Suppressor macrophage treated with lipopolysaccharide for 4 hours (primary cell): ENCODE measurements at regions not wholly inside any gene's neighbourhood (a gene's known extent, or its start where the extent isn't known, plus 50 kb on each side); places are given as distances from the start of the nearest gene placed in this dataset.
"Not testable (repeated sequence)": the region's sequence is repeated elsewhere in the genome, so short reads cannot be mapped to it uniquely, and the experiment has no call there.

Experiments used
- DNase-seq: peaks from one replicate; pipeline ENCODE4 v3.0.0-alpha.2; 2020

- DNase-seq: no peak
These were observed 100.1 kb upstream of the ATXN3L start for GRCh38 chrX:13419918-13420317.

GRCh38 chrX:13419276-13419675 lies 99.4 kb upstream of the ATXN3L start:
- no peak for DNase-seq

GRCh38 chrX:13418126-13419097 lies 98.6 kb upstream of the ATXN3L start:
- peak; percentile 9 for DNase-seq

- DNase-seq: no peak
These were observed 95.7 kb upstream of the ATXN3L start for GRCh38 chrX:13415509-13415908.

GRCh38 chrX:13414006-13414647 lies 94.3 kb upstream of the ATXN3L start:
- no peak for DNase-seq

GRCh38 chrX:13412208-13412600 lies 92.4 kb upstream of the ATXN3L start:
- DNase-seq: no peak

- no peak for DNase-seq
These were observed 91.8 kb upstream of the ATXN3L start for GRCh38 chrX:13411496-13412207.

GRCh38 chrX:13408599-13408998 lies 88.7 kb upstream of the ATXN3L start:
- not testable (repeated sequence) for DNase-seq

GRCh38 chrX:13404777-13405176 lies 84.9 kb upstream of the ATXN3L start:
- not testable (repeated sequence) for DNase-seq

- no peak for DNase-seq
These were observed 84.5 kb upstream of the ATXN3L start for GRCh38 chrX:13404364-13404763.

GRCh38 chrX:13401724-13402123 lies 81.9 kb upstream of the ATXN3L start:
- no peak for DNase-seq

- no peak for DNase-seq
These were observed 79.0 kb upstream of the ATXN3L start for GRCh38 chrX:13398839-13399238.

- peak; percentile 13 for DNase-seq
These were observed 78.3 kb upstream of the ATXN3L start for GRCh38 chrX:13397878-13398818.

- DNase-seq: no peak
These were observed 77.1 kb upstream of the ATXN3L start for GRCh38 chrX:13396924-13397323.

GRCh38 chrX:13389501-13389900 lies 69.6 kb upstream of the ATXN3L start:
- DNase-seq: no peak

GRCh38 chrX:13387666-13388494 lies 68.0 kb upstream of the ATXN3L start:
- peak; percentile 79 for DNase-seq

- no peak for DNase-seq
These were observed 66.8 kb upstream of the ATXN3L start for GRCh38 chrX:13386636-13387035.

- no peak for DNase-seq
These were observed 66.2 kb upstream of the ATXN3L start for GRCh38 chrX:13386092-13386491.

GRCh38 chrX:13383907-13384306 lies 64.1 kb upstream of the ATXN3L start:
- DNase-seq: no peak

- no peak for DNase-seq
These were observed 61.7 kb upstream of the ATXN3L start for GRCh38 chrX:13381514-13381913.

- peak; percentile 45 for DNase-seq
These were observed 60.4 kb upstream of the ATXN3L start for GRCh38 chrX:13380211-13380610.
